ENCODE measurements at regions not wholly inside any gene's neighbourhood (a gene's known extent, or its start where the extent isn't known, plus 50 kb on each side); places are given as distances from the start of the nearest gene placed in this dataset.

DNA sequence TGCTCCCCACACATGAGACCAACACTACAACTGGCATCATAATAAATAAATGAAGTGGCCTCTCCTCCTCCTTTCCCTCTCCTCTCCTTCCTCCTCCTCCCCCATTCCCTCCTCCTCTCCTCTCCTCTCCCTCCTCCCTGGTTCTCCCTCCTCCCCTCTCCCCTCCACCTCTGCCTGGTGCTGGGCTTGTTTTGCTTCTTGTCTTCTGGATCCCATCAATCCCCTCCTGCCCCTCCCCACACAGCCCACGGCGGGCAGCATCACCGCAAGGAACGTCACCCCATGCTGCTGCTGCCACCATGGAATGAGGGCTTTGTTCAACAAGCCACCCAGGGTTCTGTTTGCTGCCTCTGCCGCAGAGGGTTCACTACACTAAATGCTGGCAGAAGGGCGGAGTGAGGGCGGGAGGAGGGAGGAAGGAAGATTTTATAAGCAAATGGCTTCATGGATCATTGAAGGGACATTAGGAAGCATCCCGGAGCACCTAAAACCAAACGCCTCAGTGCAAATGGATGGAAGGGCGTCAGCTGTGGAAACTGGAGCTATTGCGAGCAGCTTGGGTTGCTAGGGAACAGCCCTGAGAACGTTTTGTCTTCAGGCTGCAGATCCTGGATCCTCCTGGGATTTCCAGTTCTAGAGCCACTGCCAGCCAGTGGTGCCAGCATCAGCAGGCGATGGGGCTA, 379.7 kb upstream of the ZMIZ1 start:
- Histone ChIP-seq H4K8ac (ENCODE audit: low read depth, low read length) (no peak overlapping the region), H3K23ac (ENCODE audit: low read length) (no peak overlapping the region), H3K56ac (ENCODE audit: low read length) (no peak overlapping the region), H3K4me2 (ENCODE audit: low read length) (no peak overlapping the region), H3K27ac (ENCODE audit: low read depth, low read length) (no peak overlapping the region), H3K79me1 (ENCODE audit: low read length) (no peaks in the 10 kb centered on the region), H4K5ac (ENCODE audit: low read length) (no peak overlapping the region), H2BK15ac (replicated peaks; ENCODE audit: low read depth) (no peak overlapping the region), H3K79me2 (ENCODE audit: control insufficient read depth, insufficient read depth, low read length) (no peaks in the 10 kb centered on the region), H2AK5ac (ENCODE audit: low read length) (no peak overlapping the region), H3K36me3 (ENCODE audit: control insufficient read depth, insufficient read depth, low read length) (no peaks in the 10 kb centered on the region), H3K9ac (ENCODE audit: low read length) (no peak overlapping the region), H3K4ac (ENCODE audit: low read depth, low read length) (no peak overlapping the region), H3K18ac (ENCODE audit: low read length) (no peak overlapping the region), H2BK120ac (ENCODE audit: low read depth, low read length) (no peak overlapping the region), H3K4me1 (ENCODE audit: control insufficient read depth, low read depth, low read length) (no peaks in the 10 kb centered on the region), H3K4me3 (ENCODE audit: low read length) (no peak overlapping the region), H2BK5ac (ENCODE audit: low read length) (no peak overlapping the region), H3K27me3 (ENCODE audit: insufficient read depth, low read length, poor library complexity) (no peaks in the 10 kb centered on the region)
- no peak for DNase-seq
- WGBS (ENCODE audit: extremely low coverage, insufficient coverage, low lambda C conversion rate): no CpG with 5 or more reads among the region's 13 CpGs

GRCh38 chr10:78689584-78689935, 379.2 kb upstream of the ZMIZ1 start:
- Histone ChIP-seq H2BK15ac (replicated peaks; ENCODE audit: low read depth) (no peak overlapping the region), H3K56ac (ENCODE audit: low read length) (no peak overlapping the region), H3K4me3 (ENCODE audit: low read length) (no peak overlapping the region), H4K8ac (ENCODE audit: low read depth, low read length) (no peak overlapping the region), H2BK5ac (ENCODE audit: low read length) (no peak overlapping the region), H3K4me2 (ENCODE audit: low read length) (no peak overlapping the region), H3K4ac (ENCODE audit: low read depth, low read length) (no peak overlapping the region), H3K27me3 (ENCODE audit: insufficient read depth, low read length, poor library complexity) (no peaks in the 10 kb centered on the region), H3K18ac (ENCODE audit: low read length) (no peak overlapping the region), H3K79me2 (ENCODE audit: control insufficient read depth, insufficient read depth, low read length) (no peaks in the 10 kb centered on the region), H3K79me1 (ENCODE audit: low read length) (no peaks in the 10 kb centered on the region), H2AK5ac (ENCODE audit: low read length) (no peak overlapping the region), H3K36me3 (ENCODE audit: control insufficient read depth, insufficient read depth, low read length) (no peaks in the 10 kb centered on the region), H3K23ac (ENCODE audit: low read length) (no peak overlapping the region), H3K9ac (ENCODE audit: low read length) (no peak overlapping the region), H3K27ac (ENCODE audit: low read depth, low read length) (no peak overlapping the region), H4K5ac (ENCODE audit: low read length) (no peak overlapping the region), H3K4me1 (ENCODE audit: control insufficient read depth, low read depth, low read length) (no peaks in the 10 kb centered on the region), H2BK120ac (ENCODE audit: low read depth, low read length) (no peak overlapping the region)
- WGBS (ENCODE audit: extremely low coverage, insufficient coverage, low lambda C conversion rate): no CpG with 5 or more reads among the region's 2 CpGs
- peak; percentile 8 for DNase-seq

DNA sequence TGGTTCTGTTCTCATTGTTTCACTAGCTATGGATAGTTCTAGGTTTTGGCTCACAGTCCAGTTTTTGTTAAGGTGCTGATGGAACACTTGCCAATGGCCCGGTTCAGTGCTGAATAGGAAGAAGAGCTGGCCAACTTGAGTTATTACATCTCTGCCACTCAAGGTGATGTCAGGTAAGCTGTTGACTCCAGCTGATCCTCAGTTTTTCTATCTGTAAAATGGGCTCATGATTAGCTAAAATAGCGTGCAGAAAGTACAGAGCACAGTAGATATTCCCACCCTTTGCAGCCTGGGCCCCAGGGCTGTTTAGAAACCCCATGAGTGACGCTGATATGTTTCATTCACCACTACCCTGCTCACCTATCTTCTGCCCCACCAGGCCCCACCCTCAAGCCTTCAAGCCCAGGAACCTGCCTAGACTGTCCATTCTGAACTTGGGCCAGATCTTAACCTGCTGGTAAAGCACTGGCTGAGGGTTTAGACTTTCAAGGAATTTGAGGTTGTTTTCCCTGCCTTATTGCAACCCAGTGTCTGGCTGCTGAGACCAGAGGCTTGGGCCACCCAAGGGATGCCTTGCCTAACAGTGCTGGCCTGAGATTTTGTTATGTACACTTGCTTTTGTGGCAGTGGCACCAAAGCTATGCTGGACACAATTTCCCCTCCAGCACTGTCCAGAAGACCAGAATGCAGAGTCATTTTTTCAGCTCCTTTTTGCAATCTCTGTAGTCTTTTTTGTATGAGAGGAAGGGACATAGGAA, 378.2 kb upstream of the ZMIZ1 start:
- Histone ChIP-seq H3K79me1 (ENCODE audit: low read length) (no peaks in the 10 kb centered on the region), H3K56ac (ENCODE audit: low read length) (no peak overlapping the region), H3K36me3 (ENCODE audit: control insufficient read depth, insufficient read depth, low read length) (no peaks in the 10 kb centered on the region), H2BK5ac (ENCODE audit: low read length) (no peak overlapping the region), H3K79me2 (ENCODE audit: control insufficient read depth, insufficient read depth, low read length) (no peaks in the 10 kb centered on the region), H2AK5ac (ENCODE audit: low read length) (no peak overlapping the region), H3K18ac (ENCODE audit: low read length) (no peak overlapping the region), H2BK15ac (replicated peaks; ENCODE audit: low read depth) (no peak overlapping the region), H3K4me3 (ENCODE audit: low read length) (no peak overlapping the region), H2BK120ac (ENCODE audit: low read depth, low read length) (no peak overlapping the region), H3K4me2 (ENCODE audit: low read length) (no peak overlapping the region), H3K27ac (ENCODE audit: low read depth, low read length) (no peak overlapping the region), H3K9ac (ENCODE audit: low read length) (no peak overlapping the region), H3K4me1 (ENCODE audit: control insufficient read depth, low read depth, low read length) (no peaks in the 10 kb centered on the region), H4K8ac (ENCODE audit: low read depth, low read length) (no peak overlapping the region), H3K4ac (ENCODE audit: low read depth, low read length) (no peak overlapping the region), H3K27me3 (ENCODE audit: insufficient read depth, low read length, poor library complexity) (no peaks in the 10 kb centered on the region), H4K5ac (ENCODE audit: low read length) (no peak overlapping the region), H3K23ac (ENCODE audit: low read length) (no peak overlapping the region)
- DNase-seq: no peak
- no CpG with 5 or more reads among the region's 3 CpGs for WGBS (ENCODE audit: extremely low coverage, insufficient coverage, low lambda C conversion rate)

- H3K9ac ChIP-seq (ENCODE audit: low read length): no peak overlapping the region
- H3K4me2 ChIP-seq (ENCODE audit: low read length): no peak overlapping the region
- no peak overlapping the region for H2BK5ac ChIP-seq (ENCODE audit: low read length)
- H3K27ac ChIP-seq (ENCODE audit: low read depth, low read length): no peak overlapping the region
- H3K27me3 ChIP-seq (ENCODE audit: insufficient read depth, low read length, poor library complexity): no peaks in the 10 kb centered on the region
- DNase-seq: no peak
- no peak overlapping the region for H2AK5ac ChIP-seq (ENCODE audit: low read length)
- H2BK120ac ChIP-seq (ENCODE audit: low read depth, low read length): no peak overlapping the region
- no CpG with 5 or more reads among the region's 4 CpGs for WGBS (ENCODE audit: extremely low coverage, insufficient coverage, low lambda C conversion rate)
- H4K5ac ChIP-seq (ENCODE audit: low read length): no peak overlapping the region
- no peak overlapping the region for H3K4ac ChIP-seq (ENCODE audit: low read depth, low read length)
- no peak overlapping the region for H3K23ac ChIP-seq (ENCODE audit: low read length)
- H3K36me3 ChIP-seq (ENCODE audit: control insufficient read depth, insufficient read depth, low read length): no peaks in the 10 kb centered on the region
- no peak overlapping the region for H3K56ac ChIP-seq (ENCODE audit: low read length)
- no peaks in the 10 kb centered on the region for H3K4me1 ChIP-seq (ENCODE audit: control insufficient read depth, low read depth, low read length)
- H3K79me2 ChIP-seq (ENCODE audit: control insufficient read depth, insufficient read depth, low read length): no peaks in the 10 kb centered on the region
- no peak overlapping the region for H3K18ac ChIP-seq (ENCODE audit: low read length)
- no peaks in the 10 kb centered on the region for H3K79me1 ChIP-seq (ENCODE audit: low read length)
- H4K8ac ChIP-seq (ENCODE audit: low read depth, low read length): no peak overlapping the region
- H3K4me3 ChIP-seq (ENCODE audit: low read length): no peak overlapping the region
- no peak overlapping the region for H2BK15ac ChIP-seq (replicated peaks; ENCODE audit: low read depth)
Measured at GRCh38 chr10:78691301-78692030, 377.3 kb upstream of the ZMIZ1 start.

- WGBS (ENCODE audit: extremely low coverage, insufficient coverage, low lambda C conversion rate): no CpG with 5 or more reads among the region's 4 CpGs
- Histone ChIP-seq H3K79me1 (ENCODE audit: low read length) (no peaks in the 10 kb centered on the region), H3K4me3 (ENCODE audit: low read length) (no peak overlapping the region), H2BK15ac (replicated peaks; ENCODE audit: low read depth) (no peak overlapping the region), H2AK5ac (ENCODE audit: low read length) (no peak overlapping the region), H2BK5ac (ENCODE audit: low read length) (no peak overlapping the region), H2BK120ac (ENCODE audit: low read depth, low read length) (no peak overlapping the region), H4K5ac (ENCODE audit: low read length) (no peak overlapping the region), H3K4me1 (ENCODE audit: control insufficient read depth, low read depth, low read length) (no peaks in the 10 kb centered on the region), H3K27ac (ENCODE audit: low read depth, low read length) (no peak overlapping the region), H3K79me2 (ENCODE audit: control insufficient read depth, insufficient read depth, low read length) (no peaks in the 10 kb centered on the region), H3K4me2 (ENCODE audit: low read length) (no peak overlapping the region), H3K23ac (ENCODE audit: low read length) (no peak overlapping the region), H3K18ac (ENCODE audit: low read length) (no peak overlapping the region), H3K36me3 (ENCODE audit: control insufficient read depth, insufficient read depth, low read length) (no peaks in the 10 kb centered on the region), H3K9ac (ENCODE audit: low read length) (no peak overlapping the region), H4K8ac (ENCODE audit: low read depth, low read length) (no peak overlapping the region), H3K56ac (ENCODE audit: low read length) (no peak overlapping the region), H3K4ac (ENCODE audit: low read depth, low read length) (no peak overlapping the region), H3K27me3 (ENCODE audit: insufficient read depth, low read length, poor library complexity) (no peaks in the 10 kb centered on the region)
- no peak for DNase-seq
Measured at GRCh38 chr10:78692071-78692470, 376.7 kb upstream of the ZMIZ1 start.

All from mesendoderm (in vitro differentiated cells).